HuH-7 (cell line): ENCODE measurements at regions not wholly inside any gene's neighbourhood (a gene's known extent, or its start where the extent isn't known, plus 50 kb on each side); places are given as distances from the start of the nearest gene placed in this dataset.

ENCODE experiments used
- DNase-seq: peaks from one replicate; pipeline ENCODE4 v3.0.0; 2011; ENCODE audit warnings: low spot score

DNA sequence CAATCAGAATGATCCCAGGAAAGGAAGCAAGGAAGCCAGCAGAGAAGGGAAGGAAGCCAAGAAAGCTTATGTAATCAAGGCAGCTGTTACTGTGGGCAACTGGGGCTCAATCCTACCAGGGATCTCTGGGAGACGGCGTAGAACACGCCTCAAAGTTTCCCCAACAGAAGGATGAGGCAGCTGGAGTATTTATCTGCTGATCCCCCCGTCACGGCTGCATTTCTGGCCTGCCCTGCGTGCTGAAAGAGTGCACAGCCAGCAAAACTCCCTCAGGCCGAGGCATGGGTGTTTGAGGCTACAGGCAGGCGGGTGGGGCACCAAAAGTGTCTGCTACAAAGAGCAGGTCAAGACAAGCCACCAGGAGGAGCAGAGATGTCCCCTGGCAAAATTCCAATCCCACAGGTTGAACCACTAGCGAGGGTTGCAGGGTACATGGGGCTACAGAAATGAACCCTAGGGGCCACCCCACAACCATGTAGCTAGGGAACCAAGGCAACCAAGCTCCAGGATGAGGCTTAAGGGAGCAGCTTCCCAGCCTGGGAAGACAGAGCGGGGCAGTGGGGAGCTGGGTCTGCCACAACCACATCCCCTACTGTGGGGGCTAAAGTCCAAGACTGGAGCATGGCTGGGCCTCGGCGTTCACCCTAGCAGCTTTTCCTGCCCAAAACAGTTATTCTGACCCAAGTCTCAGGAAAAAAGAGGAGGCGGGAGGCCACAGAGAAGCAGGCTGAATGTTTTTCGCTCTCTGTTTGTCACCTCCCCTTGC is 113.4 kb downstream of the BCOR start:
- no peak for DNase-seq

GRCh38 chrX:39985071-39985470 is 112.7 kb downstream of the BCOR start:
- no peak for DNase-seq

DNA sequence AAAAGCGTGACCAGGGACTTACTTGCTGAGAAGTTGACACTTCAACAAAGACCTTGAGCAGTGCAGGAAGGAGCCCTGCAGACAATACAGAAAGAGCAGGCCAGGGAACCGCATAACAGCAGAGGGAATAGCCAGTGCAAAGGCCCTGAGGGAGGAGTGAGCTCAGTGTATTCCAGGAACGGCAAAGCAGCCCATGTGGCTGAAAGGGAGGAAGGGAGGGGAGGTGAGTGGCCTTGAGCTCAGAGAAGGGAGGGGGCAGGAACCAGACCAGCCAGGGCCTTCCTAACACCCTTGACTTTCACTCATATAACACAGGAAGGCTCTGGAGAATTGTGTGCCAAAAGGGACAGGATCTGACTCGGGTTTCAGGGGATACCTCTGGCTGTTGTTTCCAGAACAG is 112.2 kb downstream of the BCOR start:
- no peak for DNase-seq

DNA sequence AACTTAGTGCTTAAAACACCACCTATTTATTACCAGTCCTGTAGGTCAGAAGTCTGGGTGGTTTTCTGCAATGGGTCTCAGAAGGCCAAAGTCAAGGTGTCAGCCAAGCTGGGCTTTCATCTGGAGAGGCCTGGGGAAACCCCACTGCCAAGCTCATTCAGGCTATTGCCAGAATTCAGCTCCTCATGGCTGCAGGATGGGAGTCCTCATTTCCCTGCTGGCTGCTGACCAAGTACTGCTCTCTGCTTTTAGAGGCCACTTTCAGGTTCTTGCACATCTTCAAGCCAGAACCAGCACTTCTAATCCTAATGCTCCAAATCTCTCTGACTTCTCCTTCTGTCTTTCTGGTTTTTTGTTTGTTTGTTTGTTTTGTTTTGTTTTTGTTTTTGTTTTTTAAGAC is 109.3 kb downstream of the BCOR start:
- DNase-seq, result no peak

GRCh38 chrX:39990388-39990787 is 107.4 kb downstream of the BCOR start:
- DNase-seq, result no peak

GRCh38 chrX:39992300-39992699 is 105.5 kb downstream of the BCOR start:
- DNase-seq, result no peak

GRCh38 chrX:39995457-39995856 is 102.3 kb downstream of the BCOR start:
- no peak for DNase-seq

DNA sequence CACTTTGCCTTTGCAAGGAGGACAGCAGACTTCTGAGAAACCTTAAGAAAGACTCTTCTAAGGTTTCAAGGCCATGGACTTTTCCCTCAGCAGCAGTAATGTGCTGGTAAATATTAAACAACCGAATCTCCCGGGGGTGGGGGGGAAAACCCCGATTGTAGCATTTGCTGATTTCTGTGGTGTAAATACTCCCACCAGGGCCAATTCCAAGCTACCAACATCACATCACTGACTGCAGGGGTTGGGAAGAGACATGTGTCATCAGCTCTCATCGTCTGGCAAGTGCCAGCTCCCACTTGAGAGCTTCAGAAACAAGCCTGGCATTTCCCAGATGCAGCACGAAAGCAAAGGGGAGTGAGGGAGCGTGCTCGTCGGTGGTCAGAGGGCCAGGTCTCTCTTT is 101.2 kb downstream of the BCOR start:
- no peak for DNase-seq

DNA sequence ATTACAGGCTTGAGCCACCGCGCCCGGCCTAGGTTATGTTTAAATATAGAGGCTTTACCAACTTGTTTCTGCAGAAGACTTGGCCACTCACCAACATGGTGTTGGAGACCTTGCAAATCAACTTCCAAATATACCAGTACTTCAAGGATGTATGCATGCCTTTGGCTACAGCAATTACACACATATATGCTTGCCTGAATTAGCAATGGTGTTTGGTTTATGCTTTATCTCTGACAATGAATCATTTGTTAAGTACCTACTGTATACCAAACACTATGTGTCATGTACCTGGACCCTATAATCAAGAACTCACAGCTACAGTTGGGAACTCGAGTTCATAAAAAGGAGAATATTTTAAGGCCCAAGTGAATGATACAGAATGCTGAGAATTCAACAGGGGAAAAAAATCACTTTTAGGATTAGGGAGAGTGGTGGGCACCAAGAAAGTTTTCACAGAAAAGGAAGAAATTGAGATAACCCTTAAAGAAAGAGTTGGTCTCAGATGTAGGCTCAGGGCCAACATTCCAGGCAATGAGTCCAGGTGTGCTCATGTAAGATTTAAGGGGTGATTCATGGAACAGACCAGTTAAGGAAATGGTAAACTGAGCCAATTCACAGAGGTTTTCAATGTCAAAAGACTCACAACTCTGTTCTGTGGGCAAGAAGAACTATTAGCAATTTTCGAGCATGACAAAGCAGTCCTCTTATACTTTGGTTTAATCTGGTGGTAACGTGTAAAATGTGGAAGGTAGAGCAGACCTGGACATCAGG is 98.9 kb downstream of the BCOR start:
- DNase-seq, result no peak
